HK-2 (cell line): ENCODE measurements at regions not wholly inside any gene's neighbourhood (a gene's known extent, or its start where the extent isn't known, plus 50 kb on each side); places are given as distances from the start of the nearest gene placed in this dataset.
"Not testable (repeated sequence)": the region's sequence is repeated elsewhere in the genome, so short reads cannot be mapped to it uniquely, and the experiment has no call there.

Experiments used
- DNase-seq: peaks from one replicate; pipeline ENCODE4 v3.0.0-alpha.2; 2018; ENCODE audit not compliant: unreplicated experiment

GRCh38 chr1:229885568-229886495, 181.2 kb upstream of the GALNT2 start:
- no peak for DNase-seq

DNA sequence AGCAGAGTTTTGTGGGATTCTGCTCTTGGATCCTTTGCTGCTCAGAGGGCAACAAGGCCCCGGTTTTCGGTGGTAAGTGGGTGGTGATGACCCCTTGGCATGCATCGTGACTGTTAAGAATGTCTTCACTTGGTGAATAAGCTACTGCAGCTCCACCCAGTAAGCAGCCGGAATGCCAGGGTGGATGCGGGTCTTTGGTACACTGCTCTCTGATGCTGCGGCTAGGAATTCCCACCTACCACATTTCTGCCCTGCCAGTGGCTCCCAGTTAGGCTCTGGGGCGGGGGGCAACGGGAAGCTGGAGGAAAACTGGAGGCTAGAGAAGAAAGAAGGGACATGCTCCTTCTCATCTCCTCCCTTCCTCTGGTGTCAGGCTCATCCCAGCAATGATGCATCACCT, 180.4 kb upstream of the GALNT2 start:
- DNase-seq = no peak

DNA sequence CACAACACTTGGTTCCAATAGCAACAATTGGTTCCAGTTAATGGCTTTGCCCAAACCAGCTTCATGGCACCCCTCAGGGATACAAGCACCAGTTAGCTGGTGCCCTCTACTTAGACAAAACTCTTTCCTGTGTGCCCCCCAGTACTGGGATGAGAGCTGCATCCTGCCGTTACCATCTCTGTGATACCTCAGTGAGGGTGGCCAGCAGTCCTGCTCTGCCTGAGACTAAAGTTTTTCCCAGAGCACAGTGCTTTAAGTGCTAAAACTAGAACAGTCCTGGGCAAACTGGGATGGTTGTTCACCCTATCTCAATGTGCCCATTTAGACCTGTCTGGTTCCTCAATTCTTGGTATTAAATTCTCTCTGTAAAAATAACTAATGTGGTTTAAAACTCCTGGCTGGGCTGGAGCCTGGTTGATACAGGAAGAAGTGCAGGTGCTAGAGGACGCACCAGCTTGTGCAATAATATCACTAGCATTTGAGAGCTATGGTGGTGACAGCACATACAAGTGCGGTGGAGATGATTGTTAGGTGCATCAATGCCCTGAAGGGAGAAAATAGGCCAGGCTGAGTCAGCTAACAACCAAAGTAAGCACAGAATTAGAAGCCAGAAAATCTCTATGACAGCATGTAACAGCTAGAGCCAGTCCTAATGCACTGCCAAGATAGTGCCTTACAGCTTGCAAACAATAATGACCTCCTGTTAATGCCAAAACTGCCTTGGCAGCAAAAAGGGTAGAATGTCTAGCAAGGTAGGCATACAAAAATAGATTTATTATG, 179.8 kb upstream of the GALNT2 start:
- DNase-seq = no peak

- no peak for DNase-seq
Measured at GRCh38 chr1:229888157-229888556, 178.9 kb upstream of the GALNT2 start.

DNA sequence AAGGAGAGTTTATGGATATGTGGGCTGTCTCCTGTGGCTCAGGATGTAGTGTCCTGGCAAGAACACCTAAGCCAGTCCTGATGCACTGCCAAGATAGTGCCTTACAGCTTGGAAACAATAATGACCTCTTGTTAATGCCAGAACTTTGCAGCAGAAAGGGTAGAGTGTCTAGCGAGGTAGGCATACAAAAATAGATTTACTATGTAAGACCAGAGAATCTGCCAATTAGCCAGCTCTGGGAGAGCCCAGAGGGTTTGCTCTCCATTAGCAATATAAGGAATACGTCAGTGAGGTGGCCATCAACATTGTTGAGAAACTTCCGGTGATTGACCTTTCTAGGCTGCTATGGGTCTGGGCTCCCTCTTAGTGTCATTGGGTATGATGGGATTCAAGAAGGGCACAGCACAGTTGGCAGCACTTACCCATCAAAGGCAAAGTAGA, 178.5 kb upstream of the GALNT2 start:
- no peak for DNase-seq

GRCh38 chr1:229889031-229889517, 178.0 kb upstream of the GALNT2 start:
- no peak for DNase-seq

GRCh38 chr1:229891227-229891626, 175.8 kb upstream of the GALNT2 start:
- no peak for DNase-seq

- DNase-seq = no peak
Measured at GRCh38 chr1:229892515-229893117, 174.4 kb upstream of the GALNT2 start.

DNA sequence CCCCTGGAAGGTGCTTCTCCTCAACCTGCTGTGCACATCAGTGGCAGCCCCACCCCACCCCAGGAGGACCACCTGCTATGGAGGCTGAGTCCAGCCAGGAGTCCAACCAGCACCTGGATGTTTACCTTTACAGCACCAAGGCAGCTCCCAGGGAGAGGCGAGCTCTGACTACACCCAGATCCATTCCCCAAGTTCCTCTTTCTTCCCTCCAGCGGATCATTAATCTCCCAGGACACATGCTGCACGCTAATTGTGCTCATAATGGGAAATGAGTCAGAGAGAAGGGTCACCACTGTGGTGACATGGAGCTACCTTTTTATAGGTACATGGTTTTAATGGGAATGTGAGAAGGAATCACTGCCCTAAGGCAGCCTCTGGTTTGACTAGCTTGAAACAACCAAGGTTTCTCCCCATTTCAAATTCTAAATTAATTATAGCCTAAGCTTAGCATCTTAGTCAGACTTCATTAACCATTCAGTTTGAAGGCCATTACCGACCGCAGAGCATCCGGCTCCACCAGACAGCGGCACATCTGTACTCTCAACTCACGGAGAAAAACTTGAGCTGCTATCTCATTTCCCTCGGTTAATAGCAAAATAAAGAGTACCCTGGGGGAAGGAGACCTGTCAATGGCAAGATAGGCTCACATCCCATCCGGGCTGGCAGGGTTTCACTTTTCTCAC, 173.1 kb upstream of the GALNT2 start:
- DNase-seq = no peak

- no peak for DNase-seq
Measured at GRCh38 chr1:229894532-229894931, 172.5 kb upstream of the GALNT2 start.

DNA sequence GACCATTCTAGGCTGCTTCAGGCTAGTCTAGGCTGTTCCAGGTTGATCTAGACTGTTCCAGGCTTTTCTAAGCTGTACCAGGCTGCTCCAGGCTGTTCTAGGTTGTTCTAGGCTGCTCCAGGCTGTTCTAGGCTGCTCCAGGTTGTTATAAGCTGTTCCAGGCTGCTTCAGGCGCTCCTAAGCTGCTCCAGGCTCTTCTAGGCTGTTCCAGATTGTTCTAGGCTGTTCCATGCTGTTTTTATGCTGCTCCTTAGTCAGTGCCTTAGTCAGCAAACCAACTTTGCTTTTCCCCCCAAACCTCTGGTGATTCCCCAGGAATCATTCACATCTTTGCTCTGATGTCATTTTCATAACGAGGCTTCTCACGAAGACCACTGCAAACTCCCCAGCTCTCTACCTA, 171.4 kb upstream of the GALNT2 start:
- DNase-seq = no peak

GRCh38 chr1:229896306-229896705, 170.7 kb upstream of the GALNT2 start:
- DNase-seq = no peak

GRCh38 chr1:229896861-229897260, 170.2 kb upstream of the GALNT2 start:
- DNase-seq = no peak

- no peak for DNase-seq
Measured at GRCh38 chr1:229897501-229897900, 169.5 kb upstream of the GALNT2 start.

DNA sequence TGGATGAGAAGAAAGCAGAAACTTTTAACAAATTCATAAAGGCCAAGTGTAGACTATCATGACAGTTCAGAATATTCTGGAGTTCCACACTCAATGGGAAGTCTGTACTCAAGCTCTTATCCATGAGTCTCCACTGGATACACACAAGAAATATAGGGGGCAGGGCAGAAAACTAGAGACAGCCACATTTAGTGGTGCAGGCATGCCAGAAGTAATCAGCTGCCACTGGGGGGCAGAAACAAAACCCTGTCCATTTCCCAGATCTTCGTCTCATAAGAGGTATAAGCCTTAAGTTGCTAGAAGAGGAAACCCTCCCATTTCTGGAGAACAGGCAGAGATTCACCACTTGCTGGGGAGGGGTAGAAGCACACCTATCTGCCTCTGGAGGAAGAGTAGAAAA, 166.8 kb upstream of the GALNT2 start:
- no peak for DNase-seq

DNA sequence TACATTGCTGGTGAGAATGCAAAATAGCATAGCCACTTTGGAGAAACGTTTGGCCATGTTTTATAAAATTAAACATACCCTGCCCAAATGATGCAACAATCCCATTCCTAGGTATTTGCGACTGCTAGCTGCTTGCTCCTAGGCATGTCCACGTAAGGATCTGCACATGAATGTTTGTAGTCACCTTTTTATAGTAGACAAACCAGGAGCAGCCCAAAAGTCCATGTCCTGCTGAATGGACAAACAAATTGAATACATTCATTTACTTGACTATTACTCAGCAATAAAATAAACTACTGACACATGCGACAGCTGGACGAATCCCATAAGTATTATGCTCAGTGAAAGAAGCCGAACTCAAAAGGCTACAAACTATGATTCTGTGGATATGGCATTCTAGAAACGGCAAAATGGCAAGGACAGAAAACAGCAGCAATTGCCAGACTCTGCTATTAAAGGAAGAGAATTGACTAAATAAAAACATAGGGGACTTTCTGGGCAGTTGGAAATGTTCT, 161.9 kb upstream of the GALNT2 start:
- DNase-seq = no peak

- no peak for DNase-seq
Measured at GRCh38 chr1:229905652-229906051, 161.4 kb upstream of the GALNT2 start.

- no peak for DNase-seq
Measured at GRCh38 chr1:229907884-229908638, 159.0 kb upstream of the GALNT2 start.

GRCh38 chr1:229908689-229909088, 158.3 kb upstream of the GALNT2 start:
- no peak for DNase-seq

DNA sequence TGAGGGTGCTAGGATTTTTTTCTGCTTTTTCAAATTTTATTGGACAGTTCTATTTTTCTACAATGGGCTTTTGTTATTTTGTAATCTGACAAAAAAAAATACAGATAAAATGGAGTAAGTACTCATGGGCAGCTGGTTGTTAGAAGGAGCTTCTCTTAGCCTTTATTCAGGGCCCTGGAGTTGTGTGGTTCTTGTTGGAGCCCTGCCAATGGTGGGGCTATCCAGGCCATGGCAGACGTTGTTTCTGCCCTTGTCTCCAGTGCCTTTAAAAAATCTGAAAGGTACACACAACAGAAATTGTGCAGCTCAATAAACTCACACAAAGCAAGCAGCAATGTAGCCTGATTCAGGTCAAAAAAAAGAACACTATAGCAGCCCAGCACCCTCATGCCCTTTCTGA, 153.5 kb upstream of the GALNT2 start:
- DNase-seq = no peak

DNA sequence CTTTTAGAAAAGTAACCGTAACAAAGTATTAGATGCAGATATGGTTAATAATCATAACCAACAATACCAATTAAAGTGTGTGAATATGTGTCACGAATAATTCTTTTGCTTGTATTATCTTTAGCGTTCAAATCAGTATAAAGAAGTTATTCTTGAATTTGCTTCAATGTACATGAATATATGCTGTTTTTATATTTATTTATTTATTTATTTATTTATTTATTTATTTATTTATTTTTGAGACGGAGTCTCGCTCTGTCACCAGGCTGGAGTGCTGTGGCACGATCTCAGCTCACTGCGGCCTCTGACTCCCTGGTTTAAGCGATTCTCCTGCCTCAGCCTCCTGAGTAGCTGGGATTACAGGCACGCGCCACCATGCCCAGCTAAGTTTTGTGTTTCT, 147.6 kb upstream of the GALNT2 start:
- DNase-seq = not testable (repeated sequence)
